Limb (tissue), 2 donors: ENCODE measurements at regions not wholly inside any gene's neighbourhood (a gene's known extent, or its start where the extent isn't known, plus 50 kb on each side); places are given as distances from the start of the nearest gene placed in this dataset.
A peak's percentile ranks its signal among the peaks of the same experiment; 100 is the strongest.

Source experiments
- DNase-seq, 2 donors: peaks; one replicate each; pipeline ENCODE4 v3.0.0-alpha.2; 2016; ENCODE audit errors: extremely low spot score in 2 of 2

DNA sequence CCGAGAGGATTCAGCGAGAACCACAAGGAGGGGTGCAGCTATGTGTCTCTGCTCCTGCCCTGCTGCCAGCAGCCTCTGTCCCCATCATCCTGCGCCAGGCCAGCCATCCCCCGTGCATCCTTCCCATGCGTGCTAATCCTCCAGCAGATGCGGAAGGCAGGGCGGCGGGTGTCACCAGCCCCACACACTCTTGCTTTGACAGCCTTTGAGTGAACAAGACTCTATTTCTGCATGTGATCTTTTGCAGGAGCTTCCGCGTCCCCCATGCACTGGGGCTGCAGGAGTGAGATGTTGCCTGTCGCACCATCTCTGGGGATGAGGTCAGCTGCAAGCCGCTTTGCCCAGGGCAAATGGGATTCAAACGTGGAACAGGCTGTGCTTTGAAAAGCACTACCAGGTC, 58.0 kb upstream of the OLFM1 start:
- no peak for DNase-seq

DNA sequence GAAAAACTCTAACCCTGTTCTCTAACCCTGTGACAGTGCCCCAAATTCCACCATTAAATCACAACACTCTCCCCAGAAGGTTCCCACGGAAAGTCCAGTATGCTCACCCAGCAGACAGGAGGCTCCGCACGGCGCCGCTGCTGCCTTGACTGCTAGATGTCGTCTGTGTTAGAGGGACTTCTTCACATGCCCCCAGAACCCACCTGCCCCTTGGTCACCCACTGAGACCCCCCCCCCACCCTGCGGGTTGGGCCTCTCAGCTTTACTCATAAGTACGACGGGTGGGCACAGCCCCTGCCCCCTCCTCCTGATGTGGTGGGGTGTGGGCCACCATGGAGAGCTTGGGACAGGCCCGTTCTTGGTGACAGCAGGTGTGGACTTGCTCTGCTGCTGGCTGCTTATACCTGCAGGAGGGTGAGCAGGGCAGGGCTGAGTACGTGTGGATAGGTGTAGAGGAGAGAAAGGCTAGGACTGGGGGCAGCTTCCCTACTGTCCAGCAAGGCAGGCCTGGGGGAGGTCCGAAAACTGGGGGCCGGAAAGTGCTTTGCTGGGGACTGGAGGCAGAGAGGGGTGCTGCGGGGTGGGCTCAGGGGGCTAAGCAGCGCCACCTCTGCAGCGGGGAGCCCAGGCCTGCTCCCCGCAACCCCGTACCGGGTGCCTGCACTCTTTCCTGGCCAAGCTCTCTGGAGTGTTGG, 57.5 kb upstream of the OLFM1 start:
- no peak for DNase-seq

DNA sequence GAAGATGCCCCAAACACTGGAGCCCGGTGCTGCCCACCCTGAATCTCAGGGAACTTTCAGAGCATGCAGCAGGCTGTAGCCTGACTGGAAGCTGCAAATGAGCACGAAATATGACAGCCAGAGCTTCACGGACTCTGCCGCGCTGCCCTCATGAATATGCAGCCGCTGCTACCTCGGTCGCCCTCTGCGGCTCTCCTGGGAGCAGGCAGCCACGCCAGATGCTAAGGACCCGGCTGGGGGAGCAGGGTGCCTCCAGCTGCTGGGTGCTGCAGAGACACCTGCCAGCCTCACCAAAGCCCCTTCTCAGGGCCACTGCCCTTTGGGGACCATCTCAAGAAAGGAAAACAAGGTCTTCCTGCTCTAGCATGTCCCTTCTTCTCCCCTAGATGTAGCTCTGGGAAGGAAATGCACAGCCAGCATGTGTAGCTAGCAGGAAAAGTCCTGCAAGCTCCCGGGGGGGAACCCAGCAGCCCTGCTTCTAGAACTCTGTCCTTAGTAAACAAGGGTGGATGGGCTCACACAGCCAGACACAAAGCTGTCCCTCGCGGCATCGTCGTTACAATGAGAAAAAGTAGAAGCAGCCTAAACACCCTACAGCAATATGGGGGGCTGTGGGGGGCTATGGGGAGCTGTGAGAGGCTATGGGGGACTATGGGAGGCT, 56.8 kb upstream of the OLFM1 start:
- DNase-seq = no peak

DNA sequence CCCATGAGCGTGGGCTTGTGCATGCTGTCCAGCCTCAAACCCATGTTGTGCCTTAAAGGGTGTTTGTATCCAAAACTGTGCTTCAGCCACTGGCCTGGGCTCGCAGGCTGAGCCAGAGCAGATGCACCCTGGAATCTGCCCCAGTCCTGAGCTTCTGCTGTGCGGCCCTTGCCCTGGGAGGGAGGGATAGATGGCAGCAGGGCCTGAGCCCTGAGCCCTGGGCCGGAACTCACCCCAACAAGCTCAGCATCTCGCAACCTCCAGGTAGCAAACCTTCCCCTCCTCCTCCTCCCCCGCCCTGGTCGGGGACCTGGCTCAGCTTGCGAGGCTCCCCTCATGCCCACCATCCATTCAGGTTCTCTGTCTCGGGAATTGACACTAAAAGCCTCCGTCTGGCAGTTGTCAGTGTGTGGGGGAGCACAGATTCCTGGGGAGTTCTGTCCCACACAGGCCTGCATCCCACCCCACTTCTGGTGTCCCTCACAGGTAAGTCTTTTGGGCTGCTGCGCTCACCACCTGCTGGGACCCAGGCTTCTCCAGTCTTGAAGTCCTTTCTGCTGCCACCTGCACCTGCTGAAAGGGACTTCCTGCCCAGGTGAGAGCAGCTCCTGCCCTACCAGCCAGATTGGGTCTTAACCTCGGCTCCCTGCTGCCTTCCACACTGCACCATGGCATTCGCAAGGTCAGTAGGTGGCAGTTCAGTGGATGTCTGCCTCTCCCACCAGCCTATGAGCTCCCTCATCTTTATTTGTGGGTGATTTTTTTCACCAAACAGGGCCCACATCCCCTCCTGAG, 55.2 kb upstream of the OLFM1 start:
- DNase-seq = no peak

DNA sequence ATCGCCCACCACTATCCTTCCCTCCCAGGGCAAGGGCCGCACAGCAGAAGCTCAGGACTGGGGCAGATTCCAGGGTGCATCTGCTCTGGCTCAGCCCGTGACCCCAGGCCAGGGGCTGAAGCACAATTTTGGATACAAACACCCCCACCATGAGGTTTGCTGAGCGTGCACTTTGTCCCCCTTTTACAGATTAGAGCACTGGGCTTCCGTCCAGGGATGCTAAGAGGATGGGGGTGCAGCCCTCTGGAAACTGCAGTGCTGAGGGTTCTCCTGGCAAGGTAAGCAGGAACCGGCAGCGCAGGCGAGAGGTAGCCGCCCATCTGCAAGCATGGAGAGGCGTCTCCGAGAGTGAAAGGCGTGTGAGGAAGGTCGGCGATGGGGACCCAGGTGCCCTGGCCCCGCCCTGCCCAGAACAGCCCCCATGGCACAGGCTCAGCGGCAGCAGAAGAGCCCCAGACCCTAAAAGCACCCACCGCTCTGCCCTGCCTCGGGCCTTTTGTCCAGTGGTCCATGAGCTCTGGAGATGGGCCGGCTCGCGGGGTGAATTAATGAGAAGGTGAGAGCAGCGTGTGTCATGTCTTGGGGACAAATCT, 54.5 kb upstream of the OLFM1 start:
- peak in 1 of 2 donors; percentile 11 for DNase-seq

DNA sequence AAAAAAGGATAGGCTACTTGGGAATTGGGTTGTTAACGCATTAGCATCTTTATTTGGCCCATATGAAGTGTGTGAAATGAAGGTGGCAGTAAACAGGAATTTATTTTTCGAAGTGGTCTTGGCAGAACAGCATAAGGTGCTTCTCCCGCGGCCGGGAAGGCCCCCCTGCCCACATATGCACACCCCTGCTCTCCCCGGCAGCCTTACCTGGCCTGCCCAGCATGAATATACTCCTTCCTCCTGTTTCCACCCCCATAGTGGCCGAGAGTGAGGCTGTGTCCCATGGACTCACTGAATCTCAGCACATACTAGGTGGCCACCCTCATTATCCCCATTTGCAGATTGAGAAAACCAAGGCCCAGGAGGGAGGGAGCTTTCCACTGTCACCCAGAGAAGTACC, 54.0 kb upstream of the OLFM1 start:
- DNase-seq = no peak

DNA sequence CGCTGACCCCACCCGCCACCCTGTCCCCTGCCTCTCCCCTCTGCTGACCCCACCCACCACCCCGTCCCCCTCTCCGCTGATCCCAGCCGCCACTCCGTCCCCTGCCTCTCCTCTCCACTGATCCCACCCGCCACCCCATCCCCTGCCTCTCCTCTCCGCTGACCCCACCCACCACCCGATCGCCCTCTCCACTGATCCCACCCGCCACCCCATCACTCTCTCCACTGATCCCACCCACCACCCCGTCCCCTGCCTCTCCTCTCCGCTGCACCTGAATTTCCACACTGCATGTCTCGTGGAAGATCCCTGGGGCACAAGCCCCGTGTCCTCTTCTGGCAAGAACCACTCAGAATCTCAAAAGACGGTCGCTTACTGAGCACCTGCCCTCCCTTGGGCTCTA, 53.4 kb upstream of the OLFM1 start:
- peak in 1 of 2 donors; percentile 7 for DNase-seq

DNA sequence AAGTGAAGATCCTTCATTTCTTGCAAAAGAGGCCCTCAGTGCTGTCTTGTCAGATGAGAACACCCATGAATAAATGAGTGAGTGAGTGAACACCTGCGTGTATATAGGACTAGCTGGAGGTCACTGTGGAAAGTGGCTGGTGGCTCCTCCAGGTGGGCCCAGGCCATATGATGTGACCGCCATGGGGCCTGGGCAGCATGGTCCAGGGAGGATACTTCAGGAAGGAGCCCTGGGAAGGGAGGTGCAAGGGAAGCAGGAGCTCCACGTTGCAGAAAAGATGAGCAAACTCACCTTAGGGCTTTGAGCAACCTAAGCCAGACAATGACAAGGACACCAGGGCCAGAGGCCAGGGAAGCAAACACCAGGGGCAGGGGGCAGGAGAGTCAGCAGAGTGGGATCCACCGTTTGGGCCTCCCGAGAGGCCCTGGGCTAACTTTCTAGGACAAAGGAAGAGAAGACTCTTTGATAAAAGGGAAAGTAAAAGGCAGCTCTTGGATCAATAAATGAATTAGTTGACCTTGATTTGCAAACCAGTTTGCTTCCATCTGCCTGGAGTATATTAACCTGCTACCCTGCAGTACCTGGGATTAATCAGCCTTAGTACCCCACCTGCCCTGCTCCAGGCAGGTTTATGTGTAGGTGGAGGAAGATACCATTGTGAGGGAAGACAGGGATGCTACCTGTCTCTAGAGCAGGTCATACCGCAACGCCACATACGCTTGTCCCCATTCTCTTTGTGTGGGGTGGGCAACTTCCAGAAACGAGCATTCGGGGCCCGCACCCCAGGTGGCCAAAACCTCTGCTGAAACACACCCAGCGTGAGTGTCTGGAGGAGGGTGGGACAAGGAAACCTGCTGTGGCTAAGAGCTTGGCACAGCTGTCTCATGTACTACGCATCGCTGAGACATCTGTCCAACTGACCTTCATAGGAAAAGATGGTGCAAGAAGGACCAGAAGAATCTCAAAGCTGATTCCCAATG, 51.4 kb upstream of the OLFM1 start:
- peak in 1 of 2 donors; percentile 9 for DNase-seq

DNA sequence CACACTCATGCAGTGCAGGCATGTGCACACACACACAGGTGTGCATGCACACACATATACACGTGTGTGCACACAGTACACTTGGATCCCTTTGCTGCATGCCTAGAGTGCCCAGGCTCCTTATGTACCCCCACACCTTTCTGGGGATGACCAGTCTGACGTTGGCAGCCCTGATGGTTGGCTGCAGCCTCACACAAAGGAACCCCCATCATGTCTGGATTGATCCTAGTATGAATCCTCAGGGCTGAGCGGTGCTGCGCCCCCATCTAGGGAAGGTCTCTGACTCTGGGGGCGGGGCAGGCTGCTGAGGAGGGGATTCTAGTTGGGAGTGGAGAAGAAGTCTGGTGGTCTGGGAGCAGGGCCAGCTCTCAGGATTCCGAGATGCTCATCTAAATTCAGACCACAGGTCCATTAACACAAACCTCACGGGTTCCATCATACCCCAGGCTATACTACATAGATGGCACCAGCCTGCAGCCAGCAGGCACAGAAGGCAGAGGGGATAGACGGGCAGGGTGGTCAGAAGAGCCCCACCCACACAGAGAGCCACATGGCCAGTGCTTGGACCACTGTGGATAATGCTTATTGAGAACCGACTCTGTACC, 50.5 kb upstream of the OLFM1 start:
- DNase-seq = peak in 1 of 2 donors; percentile 17

DNA sequence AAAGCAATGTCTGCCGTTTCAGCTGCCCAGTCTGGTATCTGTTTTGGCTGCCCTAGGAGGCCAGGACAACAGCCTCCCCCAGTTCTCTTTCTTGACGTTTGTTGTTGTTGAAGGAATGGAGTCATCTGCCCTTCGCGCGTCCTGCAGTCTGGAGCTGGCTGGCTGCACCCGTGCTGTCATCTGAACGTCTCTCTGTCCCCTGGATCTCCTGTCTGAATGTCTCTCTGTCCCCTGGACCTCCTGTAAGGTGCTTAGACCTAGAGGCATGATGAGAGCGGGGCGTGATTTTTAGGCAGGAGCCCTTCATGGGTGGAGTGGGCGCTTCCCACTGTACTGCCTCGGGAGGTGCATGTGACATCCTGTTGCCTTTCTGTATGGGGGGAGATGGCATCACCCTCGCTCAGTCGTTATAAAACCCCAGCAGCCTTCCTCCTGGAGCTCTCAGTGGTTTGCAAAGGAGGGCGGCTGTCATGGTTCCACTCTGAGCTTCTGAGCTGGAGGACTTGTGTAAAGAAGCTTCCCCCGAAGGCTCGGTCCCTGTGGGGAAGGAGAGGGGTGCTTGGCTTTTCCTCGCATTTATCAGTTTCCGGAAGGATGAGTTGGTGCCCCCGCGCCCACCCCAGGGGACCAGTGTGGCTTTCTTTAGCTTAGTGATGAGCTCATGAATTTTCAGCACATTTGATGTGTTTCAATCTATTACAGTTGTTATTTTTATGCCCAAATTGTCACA, 49.8 kb upstream of the OLFM1 start:
- peak in 1 of 2 donors; percentile 9 for DNase-seq
